Osteocyte (in vitro differentiated cells): ENCODE measurements at regions not wholly inside any gene's neighbourhood (a gene's known extent, or its start where the extent isn't known, plus 50 kb on each side); places are given as distances from the start of the nearest gene placed in this dataset.

ENCODE experiments used
- DNase-seq: peaks from one replicate; pipeline ENCODE4 v3.0.0; 2021; ENCODE audit warnings: mixed read lengths; ENCODE audit not compliant: unreplicated experiment; ENCODE audit errors: extremely low spot score
- H3K27ac Mint-ChIP-seq: one replicate; pipeline ENCODE4 v1.8.0; 2021; ENCODE audit warnings: mild to moderate bottlenecking, mixed read lengths; ENCODE audit not compliant: unreplicated experiment
- H3K27me3 Mint-ChIP-seq: one replicate; pipeline ENCODE4 v1.8.0; 2021; ENCODE audit warnings: mixed read lengths; ENCODE audit not compliant: unreplicated experiment
- H3K36me3 Mint-ChIP-seq: one replicate; pipeline ENCODE4 v1.8.0; 2021; ENCODE audit warnings: mixed read lengths; ENCODE audit not compliant: unreplicated experiment
- H3K4me1 Mint-ChIP-seq: one replicate; pipeline ENCODE4 v1.8.0; 2021; ENCODE audit warnings: mixed read lengths; ENCODE audit not compliant: unreplicated experiment
- H3K4me3 Mint-ChIP-seq: one replicate; pipeline ENCODE4 v1.8.0; 2021; ENCODE audit warnings: mild to moderate bottlenecking, moderate library complexity, mixed read lengths; ENCODE audit not compliant: unreplicated experiment
- H3K9me3 Mint-ChIP-seq: one replicate; pipeline ENCODE4 v1.8.0; 2021; ENCODE audit warnings: mixed read lengths; ENCODE audit not compliant: unreplicated experiment
- CTCF ChIP-seq: fragments of 200-600 bp; sonication (generic); IDR thresholded peaks from 2 replicates; pipeline ENCODE4 v1.5.0; 2021; ENCODE audit warnings: antibody characterized with exemption, mild to moderate bottlenecking, moderate library complexity

- Mint-ChIP-seq H3K27ac (no peak overlapping the region), H3K4me1 (no peaks in the 10 kb centered on the region), H3K4me3 (no peak overlapping the region), H3K27me3 (peaks cover 46% of the 10 kb centered on the region), H3K9me3 (no peaks in the 10 kb centered on the region), H3K36me3 (no peaks in the 10 kb centered on the region)
- no peak for DNase-seq
- TF ChIP-seq CTCF: no peak
These were observed 113.0 kb downstream of the DTHD1 start for GRCh38 chr4:36394352-36394903.

DNA sequence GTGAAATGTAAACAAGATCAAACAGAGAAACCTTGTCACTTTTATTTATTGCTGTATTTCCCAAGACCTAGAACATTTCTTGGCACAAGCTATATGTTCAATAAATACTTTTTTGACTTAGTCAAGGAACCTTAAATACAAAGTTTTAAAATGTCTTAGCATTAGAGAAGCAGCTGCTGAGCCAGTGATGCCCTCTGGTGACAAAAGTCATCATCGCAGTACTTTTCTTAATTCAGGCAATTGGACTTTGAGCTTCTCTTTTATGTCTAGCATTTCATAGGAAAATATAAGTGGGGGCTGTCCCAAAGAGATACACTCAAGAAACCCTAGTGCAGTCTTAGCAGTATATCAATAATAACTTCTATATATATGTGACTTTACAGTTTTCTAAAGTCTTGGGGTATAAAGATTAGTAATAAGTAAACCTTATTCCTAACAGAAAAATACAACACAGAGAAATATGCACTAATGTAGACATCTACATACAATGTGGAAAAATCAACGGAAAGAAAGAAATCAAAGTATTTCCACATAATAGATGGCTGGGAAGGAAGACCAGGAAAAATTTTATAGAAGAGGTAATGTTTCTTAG lies 118.4 kb downstream of the DTHD1 start:
- H3K27me3 Mint-ChIP-seq: peaks cover 51% of the 10 kb centered on the region
- H3K9me3 Mint-ChIP-seq: no peaks in the 10 kb centered on the region
- no peaks in the 10 kb centered on the region for H3K4me1 Mint-ChIP-seq
- peak; percentile 75 for TF ChIP-seq CTCF
- no peaks in the 10 kb centered on the region for H3K36me3 Mint-ChIP-seq
- H3K4me3 Mint-ChIP-seq: no peak overlapping the region
- no peak for DNase-seq
- H3K27ac Mint-ChIP-seq: no peak overlapping the region

DNA sequence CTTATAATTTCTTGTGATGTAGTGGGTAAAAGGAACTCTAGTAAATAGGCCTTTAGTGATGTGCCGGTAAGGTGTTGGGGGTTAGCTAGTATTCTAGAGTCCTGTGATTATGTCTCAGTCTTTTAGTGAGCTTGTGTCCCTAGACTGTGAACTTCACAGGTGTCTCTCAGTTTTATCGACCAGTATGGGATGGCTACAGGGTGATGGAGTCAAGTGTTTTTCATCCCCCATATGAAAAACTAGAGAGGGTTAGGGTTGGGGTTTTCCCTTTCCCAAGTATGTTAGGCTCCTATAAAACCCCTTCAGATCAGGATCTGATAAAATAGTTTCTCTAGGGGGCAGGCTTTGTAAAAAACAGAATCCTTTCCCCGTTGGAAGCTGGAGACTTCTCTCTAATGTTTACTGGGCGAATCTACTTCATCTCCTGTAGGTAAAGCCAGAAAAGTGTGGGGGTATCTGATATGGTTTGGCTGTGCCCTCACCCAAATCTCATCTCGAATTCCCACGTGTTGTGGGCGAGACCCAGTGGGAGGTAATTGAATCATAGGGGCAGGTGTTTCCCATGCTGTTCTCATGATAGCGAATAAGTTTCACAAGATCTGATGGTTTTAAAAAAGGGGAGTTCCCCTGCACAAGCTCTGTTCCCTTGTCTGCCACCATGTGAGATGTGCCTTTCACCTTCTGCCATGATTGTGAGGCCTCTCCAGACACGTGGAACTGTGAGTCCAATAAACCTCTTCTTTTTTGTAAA lies 120.8 kb downstream of the DTHD1 start:
- no peaks in the 10 kb centered on the region for H3K9me3 Mint-ChIP-seq
- peaks cover 43% of the 10 kb centered on the region for H3K27me3 Mint-ChIP-seq
- no peak for DNase-seq
- no peak overlapping the region for H3K4me3 Mint-ChIP-seq
- H3K36me3 Mint-ChIP-seq: no peaks in the 10 kb centered on the region
- no peak overlapping the region for H3K27ac Mint-ChIP-seq
- no peaks in the 10 kb centered on the region for H3K4me1 Mint-ChIP-seq
- TF ChIP-seq CTCF: no peak

DNA sequence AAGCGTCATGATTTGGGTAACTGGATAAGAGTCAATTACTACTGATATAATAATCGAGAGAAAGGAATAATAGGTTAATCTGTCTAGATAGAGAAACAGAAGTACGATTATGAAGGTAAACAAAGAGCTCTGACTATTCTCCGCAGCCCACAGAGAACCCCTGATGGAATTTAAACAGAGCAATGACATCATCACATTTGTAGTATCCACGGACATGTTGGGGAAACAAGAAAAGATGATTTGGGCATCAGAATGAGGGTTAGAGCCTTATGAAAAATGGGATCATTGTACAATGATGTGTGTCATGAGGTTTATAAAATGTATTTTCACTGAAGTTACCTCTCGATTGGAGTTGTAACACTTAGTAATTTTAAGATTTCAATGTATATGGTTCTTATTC lies 129.9 kb downstream of the DTHD1 start:
- Mint-ChIP-seq H3K4me3 (no peak overlapping the region), H3K27ac (no peak overlapping the region), H3K27me3 (peaks cover 29% of the 10 kb centered on the region), H3K9me3 (no peaks in the 10 kb centered on the region), H3K4me1 (no peaks in the 10 kb centered on the region), H3K36me3 (no peaks in the 10 kb centered on the region)
- no peak for TF ChIP-seq CTCF
- no peak for DNase-seq

DNA sequence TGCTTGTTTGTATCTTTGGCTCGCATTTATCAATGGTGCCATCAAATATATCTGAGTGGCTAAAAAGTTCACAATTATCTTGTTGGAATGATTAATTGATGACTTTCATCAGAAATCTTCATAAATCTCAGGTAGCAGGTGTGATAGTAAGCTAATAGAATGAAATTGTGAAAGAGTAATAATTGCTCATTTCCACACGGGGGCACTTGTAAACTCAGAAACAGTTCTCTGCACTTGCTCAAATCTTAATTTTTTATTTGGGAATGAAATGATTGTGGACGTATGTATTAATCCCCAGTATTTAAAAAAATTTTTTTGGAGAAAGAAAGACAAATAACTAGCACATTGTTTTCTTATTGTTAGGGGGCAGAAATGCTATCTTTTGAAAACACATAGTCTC lies 132.8 kb downstream of the DTHD1 start:
- DNase-seq: no peak
- H3K4me1 Mint-ChIP-seq: no peaks in the 10 kb centered on the region
- H3K27me3 Mint-ChIP-seq: peaks cover 34% of the 10 kb centered on the region
- no peaks in the 10 kb centered on the region for H3K9me3 Mint-ChIP-seq
- TF ChIP-seq CTCF: peak; percentile 47
- H3K36me3 Mint-ChIP-seq: no peaks in the 10 kb centered on the region
- H3K4me3 Mint-ChIP-seq: no peak overlapping the region
- H3K27ac Mint-ChIP-seq: no peak overlapping the region
